ENCODE measurements at regions not wholly inside any gene's neighbourhood (a gene's known extent, or its start where the extent isn't known, plus 50 kb on each side); places are given as distances from the start of the nearest gene placed in this dataset.
"Not testable (repeated sequence)": the region's sequence is repeated elsewhere in the genome, so short reads cannot be mapped to it uniquely, and the experiment has no call there.

DNA sequence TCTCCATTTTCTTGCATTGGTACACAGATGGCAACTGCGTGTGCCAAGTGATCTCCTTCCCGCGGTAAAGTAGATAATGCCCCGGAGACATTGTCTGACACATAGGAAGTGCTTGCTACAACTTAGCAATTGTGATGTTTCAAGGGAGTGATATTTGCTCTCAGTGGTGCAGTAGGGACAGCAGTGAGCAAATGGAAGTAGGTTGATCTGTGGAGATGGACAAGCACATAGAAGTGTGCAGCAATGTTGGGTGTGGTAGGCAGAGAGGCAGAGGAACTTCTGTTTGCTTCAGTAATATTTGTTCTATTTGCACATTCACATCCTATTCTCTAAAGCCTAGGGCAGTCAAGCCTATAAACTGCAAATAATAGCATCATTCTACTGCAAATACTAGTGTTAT is 846.7 kb upstream of the PRKX start:
- BruUV-seq (replicated peaks): no TSS peak
- CTCF ChIA-PET: no interaction called here
- no peaks in the 10 kb centered on the region for H3K27me3 ChIP-seq (replicated peaks; ENCODE audit: control insufficient read depth, insufficient read depth, low read length)
- no peaks in the 10 kb centered on the region for H3K9me3 ChIP-seq
- Mint-ChIP-seq H3K4me1 (ENCODE audit: low read depth, unreplicated experiment) (no peaks in the 10 kb centered on the region), H3K9me3 (ENCODE audit: unreplicated experiment) (no peaks in the 10 kb centered on the region), H3K27me3 (ENCODE audit: insufficient read depth, unreplicated experiment) (no peaks in the 10 kb centered on the region), H3K27ac (ENCODE audit: unreplicated experiment) (no peak overlapping the region), H3K4me3 (ENCODE audit: unreplicated experiment) (no peak overlapping the region), H3K36me3 (ENCODE audit: insufficient read depth, unreplicated experiment) (no peaks in the 10 kb centered on the region)
- H3K4me1 ChIP-seq: no peaks in the 10 kb centered on the region
- DNase-seq: no peak
- POLR2A ChIA-PET: no interaction called here
- intact Hi-C loops (cut with micrococcal nuclease; ENCODE audit: unreplicated experiment): no loop called here
- H3K4me3 ChIP-seq (ENCODE audit: low read depth, low read length): no peak overlapping the region
- no peaks in the 10 kb centered on the region for H3K36me3 ChIP-seq (ENCODE audit: control insufficient read depth, insufficient read depth, low read length)
- TF ChIP-seq, protein P1, sequence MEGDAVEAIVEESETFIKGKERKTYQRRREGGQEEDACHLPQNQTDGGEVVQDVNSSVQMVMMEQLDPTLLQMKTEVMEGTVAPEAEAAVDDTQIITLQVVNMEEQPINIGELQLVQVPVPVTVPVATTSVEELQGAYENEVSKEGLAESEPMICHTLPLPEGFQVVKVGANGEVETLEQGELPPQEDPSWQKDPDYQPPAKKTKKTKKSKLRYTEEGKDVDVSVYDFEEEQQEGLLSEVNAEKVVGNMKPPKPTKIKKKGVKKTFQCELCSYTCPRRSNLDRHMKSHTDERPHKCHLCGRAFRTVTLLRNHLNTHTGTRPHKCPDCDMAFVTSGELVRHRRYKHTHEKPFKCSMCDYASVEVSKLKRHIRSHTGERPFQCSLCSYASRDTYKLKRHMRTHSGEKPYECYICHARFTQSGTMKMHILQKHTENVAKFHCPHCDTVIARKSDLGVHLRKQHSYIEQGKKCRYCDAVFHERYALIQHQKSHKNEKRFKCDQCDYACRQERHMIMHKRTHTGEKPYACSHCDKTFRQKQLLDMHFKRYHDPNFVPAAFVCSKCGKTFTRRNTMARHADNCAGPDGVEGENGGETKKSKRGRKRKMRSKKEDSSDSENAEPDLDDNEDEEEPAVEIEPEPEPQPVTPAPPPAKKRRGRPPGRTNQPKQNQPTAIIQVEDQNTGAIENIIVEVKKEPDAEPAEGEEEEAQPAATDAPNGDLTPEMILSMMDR (IDR thresholded peaks at IDR 0.05; ENCODE audit: insufficient read depth in 1 of 2, low read depth in 1 of 2, low read length in 1 of 2, severe bottlenecking in 1 of 2, unreplicated experiment in 1 of 2): no peak

DNA sequence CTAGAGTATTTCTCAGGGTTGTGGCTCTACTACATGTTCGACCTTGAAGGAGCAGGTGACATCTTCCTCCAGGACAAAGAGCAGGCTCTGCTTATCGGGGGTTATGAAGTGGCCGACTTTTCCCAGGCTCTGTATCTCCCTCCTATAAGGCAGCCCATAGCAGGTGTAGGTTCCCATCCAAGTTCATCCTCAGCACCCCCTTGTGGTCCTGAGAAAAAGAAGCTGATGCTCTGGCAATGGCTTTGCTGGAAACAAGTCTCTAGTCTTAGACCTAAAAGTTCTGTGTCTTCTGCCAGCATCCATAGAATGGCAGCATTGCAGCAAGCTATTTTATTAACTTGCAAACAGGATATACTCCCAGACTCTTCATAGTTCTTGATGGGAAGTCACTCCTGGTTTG is 836.6 kb upstream of the PRKX start:
- H3K4me3 Mint-ChIP-seq (ENCODE audit: unreplicated experiment): no peak overlapping the region
- H3K4me1 Mint-ChIP-seq (ENCODE audit: low read depth, unreplicated experiment): peaks cover 5% of the 10 kb centered on the region
- no peaks in the 10 kb centered on the region for H3K36me3 ChIP-seq (ENCODE audit: control insufficient read depth, insufficient read depth, low read length)
- no TSS peak for BruUV-seq (replicated peaks)
- no peak overlapping the region for H3K4me3 ChIP-seq (ENCODE audit: low read depth, low read length)
- TF ChIP-seq, protein P1 (IDR thresholded peaks at IDR 0.05; ENCODE audit: insufficient read depth in 1 of 2, low read depth in 1 of 2, low read length in 1 of 2, severe bottlenecking in 1 of 2, unreplicated experiment in 1 of 2): no peak
- CTCF ChIA-PET: interaction anchor here (0.7 kb wide), 1 partner anchor 587 kb away, joined by 4 read pairs; no protein-coding TSS in a partner anchor
- H3K27me3 Mint-ChIP-seq (ENCODE audit: insufficient read depth, unreplicated experiment): no peaks in the 10 kb centered on the region
- POLR2A ChIA-PET: no interaction called here
- no peaks in the 10 kb centered on the region for H3K27me3 ChIP-seq (replicated peaks; ENCODE audit: control insufficient read depth, insufficient read depth, low read length)
- intact Hi-C loops (cut with micrococcal nuclease; ENCODE audit: unreplicated experiment): no loop called here
- peaks cover 4% of the 10 kb centered on the region for H3K9me3 Mint-ChIP-seq (ENCODE audit: unreplicated experiment)
- no peaks in the 10 kb centered on the region for H3K36me3 Mint-ChIP-seq (ENCODE audit: insufficient read depth, unreplicated experiment)
- peak in 1 of 2 experiments; percentile 4 for DNase-seq
- H3K9me3 ChIP-seq: no peaks in the 10 kb centered on the region
- no peaks in the 10 kb centered on the region for H3K4me1 ChIP-seq
- no peak overlapping the region for H3K27ac Mint-ChIP-seq (ENCODE audit: unreplicated experiment)

DNA sequence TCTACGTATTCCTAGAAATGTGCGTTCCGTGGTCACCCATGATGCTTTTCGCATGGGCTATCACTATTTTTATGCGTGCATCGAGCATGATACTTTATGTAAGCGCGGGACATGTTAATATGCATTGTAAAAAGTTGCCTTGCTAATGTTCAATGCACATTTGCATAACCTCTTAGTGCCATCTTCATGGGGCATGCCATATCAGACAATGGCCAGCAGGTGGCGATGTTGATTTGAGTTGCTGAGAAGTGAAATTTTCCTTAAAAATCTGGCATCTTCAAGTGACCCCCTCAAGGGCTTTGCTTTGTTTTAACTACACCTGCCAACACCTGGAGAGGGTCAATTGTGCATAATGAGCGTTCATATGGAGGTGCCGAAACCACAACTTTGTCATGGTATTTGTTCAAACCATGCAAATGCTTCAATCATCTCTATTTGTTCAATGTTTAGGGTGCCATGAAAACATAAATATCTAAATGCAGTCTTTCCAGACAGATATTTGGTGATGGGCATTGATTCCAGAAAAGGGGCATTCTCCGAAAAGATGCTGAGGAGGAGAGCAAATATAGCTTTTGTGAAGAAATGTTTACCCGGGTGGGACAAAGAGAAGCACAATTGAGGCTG is 833.9 kb upstream of the PRKX start:
- H3K9me3 ChIP-seq: no peaks in the 10 kb centered on the region
- no peak overlapping the region for H3K4me3 Mint-ChIP-seq (ENCODE audit: unreplicated experiment)
- no peaks in the 10 kb centered on the region for H3K4me1 ChIP-seq
- peak in 1 of 2 experiments; percentile 31 for DNase-seq
- H3K4me1 Mint-ChIP-seq (ENCODE audit: low read depth, unreplicated experiment): peaks cover 5% of the 10 kb centered on the region
- ChIA-PET CTCF (no interaction called here), POLR2A (no interaction called here)
- H3K27ac Mint-ChIP-seq (ENCODE audit: unreplicated experiment): no peak overlapping the region
- BruUV-seq (replicated peaks): no TSS peak
- H3K36me3 ChIP-seq (ENCODE audit: control insufficient read depth, insufficient read depth, low read length): no peaks in the 10 kb centered on the region
- intact Hi-C loops (cut with micrococcal nuclease; ENCODE audit: unreplicated experiment): loop anchor here (5.0 to 10.0 kb wide), 2 partner anchors 283 to 585 kb away; no protein-coding TSS in a partner anchor
- no peak overlapping the region for H3K4me3 ChIP-seq (ENCODE audit: low read depth, low read length)
- TF ChIP-seq, protein P1 (IDR thresholded peaks at IDR 0.05; ENCODE audit: insufficient read depth in 1 of 2, low read depth in 1 of 2, low read length in 1 of 2, severe bottlenecking in 1 of 2, unreplicated experiment in 1 of 2): peak; percentile 65 to 70
- H3K36me3 Mint-ChIP-seq (ENCODE audit: insufficient read depth, unreplicated experiment): no peaks in the 10 kb centered on the region
- no peaks in the 10 kb centered on the region for H3K27me3 ChIP-seq (replicated peaks; ENCODE audit: control insufficient read depth, insufficient read depth, low read length)
- H3K27me3 Mint-ChIP-seq (ENCODE audit: insufficient read depth, unreplicated experiment): no peaks in the 10 kb centered on the region
- H3K9me3 Mint-ChIP-seq (ENCODE audit: unreplicated experiment): peaks cover 19% of the 10 kb centered on the region

DNA sequence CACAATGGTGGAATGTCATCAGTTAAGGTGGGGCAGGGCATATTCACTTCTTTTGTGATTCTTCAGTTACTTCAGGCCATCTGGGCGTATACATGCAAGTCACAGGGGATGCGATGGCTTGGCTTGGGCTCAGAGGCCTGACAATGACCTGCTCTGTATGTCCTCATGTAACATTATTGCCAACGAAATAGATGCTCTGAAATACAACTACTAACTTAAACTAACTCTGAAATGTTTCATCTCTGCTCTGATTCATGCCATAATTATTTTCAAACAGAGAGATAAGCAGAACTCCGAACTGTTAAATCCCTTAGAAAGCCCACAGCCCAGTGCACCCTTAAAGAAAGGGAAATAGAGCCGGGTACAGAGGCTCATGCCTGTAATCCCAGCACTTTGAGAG is 832.7 kb upstream of the PRKX start:
- H3K4me3 Mint-ChIP-seq (ENCODE audit: unreplicated experiment); POLR2A ChIA-PET; H3K4me1 Mint-ChIP-seq (ENCODE audit: low read depth, unreplicated experiment); H3K4me3 ChIP-seq (ENCODE audit: low read depth, low read length); BruUV-seq (replicated peaks); H3K27me3 Mint-ChIP-seq (ENCODE audit: insufficient read depth, unreplicated experiment); H3K27ac Mint-ChIP-seq (ENCODE audit: unreplicated experiment); CTCF ChIA-PET; H3K36me3 ChIP-seq (ENCODE audit: control insufficient read depth, insufficient read depth, low read length); DNase-seq; H3K36me3 Mint-ChIP-seq (ENCODE audit: insufficient read depth, unreplicated experiment); H3K9me3 ChIP-seq; H3K4me1 ChIP-seq; H3K27me3 ChIP-seq (replicated peaks; ENCODE audit: control insufficient read depth, insufficient read depth, low read length): not testable (repeated sequence)
- intact Hi-C loops (cut with micrococcal nuclease; ENCODE audit: unreplicated experiment): loop anchor here (5.0 to 10.0 kb wide), 2 partner anchors 281 to 584 kb away; no protein-coding TSS in a partner anchor
- peaks cover 27% of the 10 kb centered on the region for H3K9me3 Mint-ChIP-seq (ENCODE audit: unreplicated experiment)
